Epithelial cell of proximal tubule (primary cell): ENCODE measurements at regions not wholly inside any gene's neighbourhood (a gene's known extent, or its start where the extent isn't known, plus 50 kb on each side); places are given as distances from the start of the nearest gene placed in this dataset.
"Not testable (repeated sequence)": the region's sequence is repeated elsewhere in the genome, so short reads cannot be mapped to it uniquely, and the experiment has no call there.

Experiments used
- DNase-seq: peaks from one replicate; pipeline ENCODE4 v3.0.0-alpha.2; 2011; ENCODE audit warnings: low read depth
- H3K4me3 ChIP-seq: 2 replicates; pipeline ENCODE4 v1.5.1; 2011; ENCODE audit warnings: low read depth, mild to moderate bottlenecking, low read length
- CTCF ChIP-seq: conservative IDR thresholded peaks from 2 replicates; pipeline ENCODE4 v1.5.1; 2012; ENCODE audit warnings: low read depth, mild to moderate bottlenecking, low read length

- TF ChIP-seq CTCF: no peak
- DNase-seq: no peak
- no peak overlapping the region for H3K4me3 ChIP-seq
Measured at GRCh38 chr16:86733546-86734254, 155.4 kb downstream of the FOXL1 start.

- H3K4me3 ChIP-seq: peak overlapping the region; percentile 56
- DNase-seq: no peak
- TF ChIP-seq CTCF: no peak
Measured at GRCh38 chr16:86734543-86735460, 156.5 kb downstream of the FOXL1 start.

- DNase-seq: no peak
- H3K4me3 ChIP-seq: no peak overlapping the region
- TF ChIP-seq CTCF: no peak
Measured at GRCh38 chr16:86735727-86736126, 157.4 kb downstream of the FOXL1 start.

GRCh38 chr16:86736502-86736901, 158.2 kb downstream of the FOXL1 start:
- DNase-seq: no peak
- H3K4me3 ChIP-seq: no peak overlapping the region
- TF ChIP-seq CTCF: no peak

GRCh38 chr16:86737083-86737482, 158.7 kb downstream of the FOXL1 start:
- DNase-seq: no peak
- TF ChIP-seq CTCF: no peak
- no peak overlapping the region for H3K4me3 ChIP-seq

GRCh38 chr16:86738322-86738721, 160.0 kb downstream of the FOXL1 start:
- not testable (repeated sequence) for H3K4me3 ChIP-seq, DNase-seq

GRCh38 chr16:86739178-86739577, 160.8 kb downstream of the FOXL1 start:
- H3K4me3 ChIP-seq: no peak overlapping the region
- TF ChIP-seq CTCF: no peak
- no peak for DNase-seq
